A549 (cell line): ENCODE measurements at regions not wholly inside any gene's neighbourhood (a gene's known extent, or its start where the extent isn't known, plus 50 kb on each side); places are given as distances from the start of the nearest gene placed in this dataset.

Experiments
- ATAC-seq, 2 experiments: fragments of 200-7000 bp in 1 of 2; fragments of >200 bp in 1 of 2; cut with Nextera tagmentation in 1 of 2; cut with Tn5 transposase in 1 of 2; 3 replicates each; pipeline versions ENCODE4 v1.8.0 to v1.9.1; 2018 to 2020; ENCODE audit warnings: mild to moderate bottlenecking in 1 of 2, moderate library complexity in 1 of 2
- CTCF ChIA-PET: fragments of 300-600 bp; sonication (Branson Sonifier 250); formaldehyde crosslinking; extraction: SDS; loops from one replicate; lab custom pipeline; 2021; ENCODE audit warnings: antibody characterized with exemption, inconsistent platforms; lab: Yijun Ruan, JAX
- POLR2A ChIA-PET: fragments of 350-600 bp; formaldehyde crosslinking; extraction: SDS; loops from one replicate; lab custom pipeline; 2021; ENCODE audit warnings: antibody characterized with exemption, inconsistent platforms; lab: Yijun Ruan, JAX
- DNase-seq, 2 experiments: peaks; one replicate each; pipeline versions ENCODE4 v3.0.0 to v3.0.0-alpha.2; 2011 to 2016; ENCODE audit warnings: low read depth in 1 of 2, low spot score in 1 of 2
- FAIRE-seq: peaks from 2 replicates; lab custom pipeline; 2011; peaks lifted over from hg19 to GRCh38; lab: Jason Lieb, UNC
- H3K27ac ChIP-seq, 2 experiments: fragments of >200 bp; sonication (Bioruptor Twin); formaldehyde crosslinking; 3 replicates each; pipeline ENCODE4 v1.5.1; 2016 to 2017
- H3K4me1 ChIP-seq: fragments of >200 bp; sonication (Bioruptor Twin); formaldehyde crosslinking; 3 replicates; pipeline ENCODE4 v1.6.1; 2016
- H3K4me2 ChIP-seq: fragments of >200 bp; sonication (Bioruptor Twin); formaldehyde crosslinking; 3 replicates; pipeline ENCODE4 v1.6.1; 2016
- H3K4me3 ChIP-seq: fragments of >200 bp; sonication (Bioruptor Twin); formaldehyde crosslinking; 3 replicates; pipeline ENCODE4 v1.5.1; 2016
- H3K9me3 ChIP-seq: fragments of >200 bp; sonication (Bioruptor Twin); formaldehyde crosslinking; 3 replicates; pipeline ENCODE4 v1.6.1; 2016
- EP300 ChIP-seq, 2 experiments: fragments of >200 bp; sonication (Bioruptor Twin); formaldehyde crosslinking; IDR thresholded peaks; 2 replicates in 1 of 2; 3 replicates in 1 of 2; pipeline ENCODE4 v1.6.1; 2016 to 2017
- FOSB ChIP-seq: fragments of 250-450 bp; sonication (Bioruptor Pico); IDR thresholded peaks from 2 replicates; pipeline ENCODE4 v1.5.0; 2020; ENCODE audit warnings: mild to moderate bottlenecking, moderate library complexity
- FOXS1 ChIP-seq: fragments of 250-450 bp; sonication (Bioruptor Pico); IDR thresholded peaks from 2 replicates; pipeline ENCODE4 v1.5.0; 2020; ENCODE audit warnings: mild to moderate bottlenecking, moderate library complexity
- GATA3 ChIP-seq: IDR thresholded peaks from 2 replicates; pipeline ENCODE4 v1.6.1; 2012; ENCODE audit warnings: borderline replicate concordance
- HEYL ChIP-seq: fragments of 250-450 bp; sonication (Bioruptor Pico); IDR thresholded peaks from 2 replicates; pipeline ENCODE4 v1.8.0; 2021; ENCODE audit warnings: mild to moderate bottlenecking, moderate library complexity
- HOXB13 ChIP-seq: fragments of 250-450 bp; sonication (Bioruptor Pico); IDR thresholded peaks from 2 replicates; pipeline ENCODE4 v1.5.0; 2020; ENCODE audit warnings: low read depth, mild to moderate bottlenecking, moderate library complexity
- RFX5 ChIP-seq: fragments of 450-650 bp; IDR thresholded peaks from 2 replicates; pipeline ENCODE4 v1.7.1; 2014; ENCODE audit warnings: antibody characterized with exemption, mild to moderate bottlenecking, moderate library complexity
- RNF2 ChIP-seq: fragments of 200-600 bp; sonication (generic); IDR thresholded peaks from 2 replicates; pipeline ENCODE4 v1.6.1; 2016; ENCODE audit warnings: low read depth, mild to moderate bottlenecking, antibody characterized with exemption, moderate library complexity, borderline replicate concordance
- TFCP2L1 ChIP-seq: fragments of 250-450 bp; sonication (Bioruptor Pico); IDR thresholded peaks from 2 replicates; pipeline ENCODE4 v1.5.0; 2021; ENCODE audit warnings: mild to moderate bottlenecking
- ZNF302 ChIP-seq: fragments of 250-450 bp; sonication (Bioruptor Pico); IDR thresholded peaks from 2 replicates; pipeline ENCODE4 v1.9.0; 2021; ENCODE audit warnings: inconsistent platforms, mild to moderate bottlenecking, moderate library complexity
- WGBS: methylation state at CpG from one replicate; pipeline ENCODE4 v1.1.6; 2017; ENCODE audit errors: missing lambda C conversion rate; 5-methylcytosine and 5-hydroxymethylcytosine counted together
- TF ChIP-seq, protein P1 (sequence below): fragments of >200 bp; sonication (Bioruptor Twin); formaldehyde crosslinking; IDR thresholded peaks from 3 replicates; pipeline ENCODE4 v1.6.1; 2016
- TF ChIP-seq, protein P2 (sequence below): fragments of 200-600 bp; sonication (generic); IDR thresholded peaks from 2 replicates; pipeline ENCODE4 v1.6.1; 2016; ENCODE audit warnings: antibody characterized with exemption, mild to moderate bottlenecking, moderate library complexity

DNA sequence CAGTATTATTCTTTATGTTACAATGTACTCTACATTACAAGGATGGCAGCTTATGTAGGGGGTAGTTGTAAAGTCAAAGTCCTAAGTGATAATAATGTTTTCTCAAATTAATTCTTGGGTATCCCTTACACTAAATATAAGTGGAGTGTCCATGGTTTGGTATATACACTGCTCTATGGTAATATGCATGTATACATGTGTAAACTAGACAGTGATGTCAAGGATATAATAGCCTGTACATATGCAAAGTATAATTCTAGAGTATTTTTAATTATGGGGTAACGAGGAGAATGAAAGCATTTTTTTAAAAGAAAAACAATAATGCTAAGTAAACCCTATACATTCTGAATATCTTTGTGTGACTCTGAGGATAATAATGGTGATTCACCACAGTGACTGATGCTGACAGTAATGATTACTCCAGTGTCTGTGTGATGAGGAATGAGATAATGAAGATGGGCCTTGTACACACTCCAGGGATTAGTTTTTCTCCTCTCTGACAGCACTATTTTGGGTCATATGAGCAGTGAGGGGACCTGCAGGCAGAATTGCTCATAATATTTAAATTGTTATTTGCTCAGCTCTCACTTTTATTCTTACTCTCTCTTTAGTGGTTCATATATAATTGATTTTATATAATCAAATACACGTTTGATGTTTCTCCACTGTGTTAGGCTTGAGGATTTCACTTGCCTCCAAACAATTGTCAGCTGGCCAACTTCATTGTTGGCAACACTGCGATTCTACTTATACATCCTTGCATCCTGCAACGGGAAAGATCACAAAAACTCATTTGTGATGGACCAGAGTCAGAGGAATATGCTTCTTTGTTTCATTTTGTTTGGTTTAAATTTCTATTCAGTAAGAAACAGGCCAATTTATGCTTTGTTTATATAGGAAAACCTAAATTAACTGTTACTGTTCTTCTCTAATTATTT, 88.2 kb downstream of the NREP start:
- H3K4me2 ChIP-seq: no peak overlapping the region
- DNase-seq: no peak
- H3K9me3 ChIP-seq: no peaks in the 10 kb centered on the region
- no peak overlapping the region for H3K4me3 ChIP-seq
- ChIA-PET CTCF (interaction anchor here (1.1 kb wide), 1 partner anchor 118 kb away, joined by 4 read pairs; no protein-coding TSS in a partner anchor), POLR2A (interaction anchor here (0.6 kb wide), 1 partner anchor 137 kb away, joined by 4 read pairs; no protein-coding TSS in a partner anchor)
- no peak for FAIRE-seq
- peaks cover 9% of the 10 kb centered on the region for H3K4me1 ChIP-seq
- WGBS: 45% methylated on average over 4 of the region's 4 CpGs
- no peak for ATAC-seq
- TF ChIP-seq RNF2 (no peak), HOXB13 (CRISPR knock-in tag) (no peak), EP300 (IDR thresholded peaks at IDR 0.05) (no peak)
- TF ChIP-seq, protein P1, sequence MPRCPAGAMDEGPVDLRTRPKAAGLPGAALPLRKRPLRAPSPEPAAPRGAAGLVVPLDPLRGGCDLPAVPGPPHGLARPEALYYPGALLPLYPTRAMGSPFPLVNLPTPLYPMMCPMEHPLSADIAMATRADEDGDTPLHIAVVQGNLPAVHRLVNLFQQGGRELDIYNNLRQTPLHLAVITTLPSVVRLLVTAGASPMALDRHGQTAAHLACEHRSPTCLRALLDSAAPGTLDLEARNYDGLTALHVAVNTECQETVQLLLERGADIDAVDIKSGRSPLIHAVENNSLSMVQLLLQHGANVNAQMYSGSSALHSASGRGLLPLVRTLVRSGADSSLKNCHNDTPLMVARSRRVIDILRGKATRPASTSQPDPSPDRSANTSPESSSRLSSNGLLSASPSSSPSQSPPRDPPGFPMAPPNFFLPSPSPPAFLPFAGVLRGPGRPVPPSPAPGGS: no peak
- TF ChIP-seq, all 56 proteins: peak for 0
- H3K27ac ChIP-seq: no peak overlapping the region

DNA sequence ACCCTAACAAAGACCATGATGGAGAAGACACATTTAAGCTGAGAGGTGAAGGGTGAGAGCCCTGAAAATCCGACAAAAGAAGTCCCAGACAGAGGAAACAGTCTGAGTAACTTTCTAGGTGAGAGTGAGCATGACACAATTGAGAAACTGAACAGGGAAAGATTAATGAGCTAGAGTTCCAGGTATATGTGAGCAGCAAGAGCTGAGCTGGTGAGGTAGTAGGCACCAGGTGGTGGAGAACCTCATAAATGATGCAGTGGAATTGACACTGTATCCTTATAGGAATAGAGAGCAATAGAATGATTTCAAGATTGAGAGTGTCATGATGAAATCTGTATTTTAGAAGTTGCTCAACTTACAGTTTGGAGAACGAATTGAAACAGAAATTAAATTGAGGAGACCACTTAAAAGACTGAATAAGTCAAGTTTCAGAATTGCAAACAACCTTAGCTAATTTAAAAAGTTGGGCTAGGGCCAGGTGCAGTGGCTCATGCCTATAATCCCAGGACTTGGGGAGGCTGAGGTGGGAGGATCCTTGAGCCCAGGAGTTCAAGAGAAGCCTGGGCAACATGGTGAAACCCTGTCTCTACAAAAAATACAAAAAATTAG, 89.8 kb downstream of the NREP start:
- 30% methylated on average over 2 of the region's 2 CpGs for WGBS
- FAIRE-seq (no peak), DNase-seq (no peak), ATAC-seq (no peak)
- peaks cover 1% of the 10 kb centered on the region for H3K4me1 ChIP-seq
- H3K4me2 ChIP-seq: no peak overlapping the region
- TF ChIP-seq ZNF302 (CRISPR knock-in tag) (no peak), HOXB13 (CRISPR knock-in tag) (no peak), TFCP2L1 (CRISPR knock-in tag) (no peak), RFX5 (no peak)
- TF ChIP-seq, protein P2, sequence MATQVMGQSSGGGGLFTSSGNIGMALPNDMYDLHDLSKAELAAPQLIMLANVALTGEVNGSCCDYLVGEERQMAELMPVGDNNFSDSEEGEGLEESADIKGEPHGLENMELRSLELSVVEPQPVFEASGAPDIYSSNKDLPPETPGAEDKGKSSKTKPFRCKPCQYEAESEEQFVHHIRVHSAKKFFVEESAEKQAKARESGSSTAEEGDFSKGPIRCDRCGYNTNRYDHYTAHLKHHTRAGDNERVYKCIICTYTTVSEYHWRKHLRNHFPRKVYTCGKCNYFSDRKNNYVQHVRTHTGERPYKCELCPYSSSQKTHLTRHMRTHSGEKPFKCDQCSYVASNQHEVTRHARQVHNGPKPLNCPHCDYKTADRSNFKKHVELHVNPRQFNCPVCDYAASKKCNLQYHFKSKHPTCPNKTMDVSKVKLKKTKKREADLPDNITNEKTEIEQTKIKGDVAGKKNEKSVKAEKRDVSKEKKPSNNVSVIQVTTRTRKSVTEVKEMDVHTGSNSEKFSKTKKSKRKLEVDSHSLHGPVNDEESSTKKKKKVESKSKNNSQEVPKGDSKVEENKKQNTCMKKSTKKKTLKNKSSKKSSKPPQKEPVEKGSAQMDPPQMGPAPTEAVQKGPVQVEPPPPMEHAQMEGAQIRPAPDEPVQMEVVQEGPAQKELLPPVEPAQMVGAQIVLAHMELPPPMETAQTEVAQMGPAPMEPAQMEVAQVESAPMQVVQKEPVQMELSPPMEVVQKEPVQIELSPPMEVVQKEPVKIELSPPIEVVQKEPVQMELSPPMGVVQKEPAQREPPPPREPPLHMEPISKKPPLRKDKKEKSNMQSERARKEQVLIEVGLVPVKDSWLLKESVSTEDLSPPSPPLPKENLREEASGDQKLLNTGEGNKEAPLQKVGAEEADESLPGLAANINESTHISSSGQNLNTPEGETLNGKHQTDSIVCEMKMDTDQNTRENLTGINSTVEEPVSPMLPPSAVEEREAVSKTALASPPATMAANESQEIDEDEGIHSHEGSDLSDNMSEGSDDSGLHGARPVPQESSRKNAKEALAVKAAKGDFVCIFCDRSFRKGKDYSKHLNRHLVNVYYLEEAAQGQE: no peak
- CTCF ChIA-PET: no interaction called here
- H3K27ac ChIP-seq: no peak overlapping the region
- H3K4me3 ChIP-seq: no peak overlapping the region
- H3K9me3 ChIP-seq: no peaks in the 10 kb centered on the region
- POLR2A ChIA-PET: no interaction called here

DNA sequence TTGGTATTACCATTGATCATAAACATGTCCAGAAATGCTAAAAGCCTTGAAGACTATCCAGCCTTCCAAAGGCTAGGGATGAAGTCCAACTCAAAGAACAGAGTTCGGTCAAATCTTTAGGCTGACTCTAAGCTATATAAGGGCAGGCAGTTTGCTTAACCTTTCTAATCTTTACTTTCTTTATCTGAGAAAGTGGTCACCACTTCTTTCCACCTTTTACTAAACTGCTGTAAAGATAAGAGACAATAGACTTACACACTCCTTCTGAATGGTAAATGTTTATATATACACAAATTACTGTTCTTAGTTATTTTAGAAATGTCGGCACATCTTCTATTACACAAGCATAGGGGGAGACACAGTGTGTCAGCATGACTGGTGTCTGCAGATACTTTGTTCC, 100.4 kb downstream of the NREP start:
- Histone ChIP-seq H3K4me3 (no peak overlapping the region), H3K4me1 (no peaks in the 10 kb centered on the region), H3K27ac (no peak overlapping the region), H3K9me3 (no peaks in the 10 kb centered on the region; the same call in 1 of the 3 replicates), H3K4me2 (no peak overlapping the region)
- FAIRE-seq: no peak
- WGBS: 58% methylated on average over 2 of the region's 2 CpGs
- POLR2A ChIA-PET: no interaction called here
- CTCF ChIA-PET: no interaction called here
- ATAC-seq: no peak
- DNase-seq: no peak
- no peak for TF ChIP-seq HEYL (CRISPR knock-in tag)
- TF ChIP-seq FOSB (CRISPR knock-in tag): no peak
- TF ChIP-seq EP300 (IDR thresholded peaks at IDR 0.05): no peak
- no peak for TF ChIP-seq FOXS1 (CRISPR knock-in tag)
- no peak for TF ChIP-seq GATA3
